ENCODE measurements at regions not wholly inside any gene's neighbourhood (a gene's known extent, or its start where the extent isn't known, plus 50 kb on each side); places are given as distances from the start of the nearest gene placed in this dataset.
"Not testable (repeated sequence)": the region's sequence is repeated elsewhere in the genome, so short reads cannot be mapped to it uniquely, and the experiment has no call there.

DNA sequence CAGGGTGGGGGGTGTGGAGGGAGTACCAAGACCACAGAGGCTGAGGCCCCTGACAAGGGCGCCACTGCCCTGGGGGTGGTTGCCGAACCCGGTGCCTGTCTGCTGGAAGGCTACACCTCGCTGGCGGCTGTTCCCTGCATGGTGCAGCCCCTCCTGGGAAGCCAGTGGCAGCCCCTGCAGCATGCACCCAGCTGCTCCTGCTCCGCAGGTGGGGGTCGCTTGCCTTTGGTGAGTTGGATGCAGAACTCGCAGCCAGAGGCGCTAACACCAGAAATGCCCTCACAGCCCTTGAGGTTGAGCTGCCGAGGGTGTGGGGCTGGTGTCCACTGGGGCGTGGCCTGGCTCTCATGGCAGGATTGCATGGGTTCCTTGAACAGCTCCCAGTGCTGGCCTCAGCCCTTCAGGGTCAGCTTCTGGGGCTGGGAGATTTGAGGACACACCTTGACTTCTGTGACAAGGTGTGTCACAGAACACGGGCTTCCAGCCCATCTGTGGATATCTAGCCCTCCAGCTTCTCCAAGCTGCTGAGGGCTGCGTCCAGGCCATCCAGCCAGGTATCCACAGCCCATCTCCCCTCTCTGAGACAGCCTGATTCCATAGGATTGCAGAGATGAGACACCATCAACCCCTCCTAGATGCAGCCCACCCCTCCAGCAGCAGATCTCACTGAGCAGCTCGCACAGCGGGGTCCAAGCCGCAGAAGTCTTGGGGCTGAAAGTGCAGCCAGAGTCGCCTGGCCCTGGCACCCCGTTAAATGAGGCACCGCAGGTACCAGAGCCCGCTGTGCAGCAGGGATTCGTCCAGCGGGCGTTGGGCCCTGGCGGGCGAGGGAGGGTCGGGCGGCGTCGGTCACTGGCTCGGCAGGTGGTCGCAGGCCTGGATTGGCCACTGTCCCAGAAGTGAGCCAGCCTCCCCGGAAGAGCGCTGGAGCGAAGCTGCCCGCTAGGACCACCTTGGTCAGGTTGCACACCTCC is 586.3 kb downstream of the KCNJ18 start:
- ChIA-PET CTCF (no interaction called here), POLR2A (no interaction called here)
- Histone ChIP-seq H3K27me3 (ENCODE audit: control insufficient read depth, insufficient read depth, low read length) (no peaks in the 10 kb centered on the region), H3K27ac (ENCODE audit: low read depth, low read length) (no peak overlapping the region), H3K4me3 (ENCODE audit: low read depth, low read length) (no peak overlapping the region), H3K9me3 (ENCODE audit: control insufficient read depth, insufficient read depth, low read length) (peaks cover 26% of the 10 kb centered on the region)
- no peak for DNase-seq (ENCODE audit: low read depth, low spot score)
- TF ChIP-seq, protein P1, sequence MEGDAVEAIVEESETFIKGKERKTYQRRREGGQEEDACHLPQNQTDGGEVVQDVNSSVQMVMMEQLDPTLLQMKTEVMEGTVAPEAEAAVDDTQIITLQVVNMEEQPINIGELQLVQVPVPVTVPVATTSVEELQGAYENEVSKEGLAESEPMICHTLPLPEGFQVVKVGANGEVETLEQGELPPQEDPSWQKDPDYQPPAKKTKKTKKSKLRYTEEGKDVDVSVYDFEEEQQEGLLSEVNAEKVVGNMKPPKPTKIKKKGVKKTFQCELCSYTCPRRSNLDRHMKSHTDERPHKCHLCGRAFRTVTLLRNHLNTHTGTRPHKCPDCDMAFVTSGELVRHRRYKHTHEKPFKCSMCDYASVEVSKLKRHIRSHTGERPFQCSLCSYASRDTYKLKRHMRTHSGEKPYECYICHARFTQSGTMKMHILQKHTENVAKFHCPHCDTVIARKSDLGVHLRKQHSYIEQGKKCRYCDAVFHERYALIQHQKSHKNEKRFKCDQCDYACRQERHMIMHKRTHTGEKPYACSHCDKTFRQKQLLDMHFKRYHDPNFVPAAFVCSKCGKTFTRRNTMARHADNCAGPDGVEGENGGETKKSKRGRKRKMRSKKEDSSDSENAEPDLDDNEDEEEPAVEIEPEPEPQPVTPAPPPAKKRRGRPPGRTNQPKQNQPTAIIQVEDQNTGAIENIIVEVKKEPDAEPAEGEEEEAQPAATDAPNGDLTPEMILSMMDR (IDR thresholded peaks at IDR 0.05; ENCODE audit: low read depth, low read length) = no peak

- ChIA-PET POLR2A (no interaction called here), CTCF (interaction anchor here (0.5 kb wide), 1 partner anchor 212 kb away, joined by 3 read pairs; no protein-coding TSS in a partner anchor)
- no peaks in the 10 kb centered on the region for H3K27me3 ChIP-seq (ENCODE audit: control insufficient read depth, insufficient read depth, low read length)
- TF ChIP-seq, protein P1 (IDR thresholded peaks at IDR 0.05; ENCODE audit: low read depth, low read length) = no peak
- no peak for DNase-seq (ENCODE audit: low read depth, low spot score)
- H3K9me3 ChIP-seq (ENCODE audit: control insufficient read depth, insufficient read depth, low read length) = peaks cover 14% of the 10 kb centered on the region
- no peak overlapping the region for H3K4me3 ChIP-seq (ENCODE audit: low read depth, low read length)
- H3K27ac ChIP-seq (ENCODE audit: low read depth, low read length) = no peak overlapping the region
Measured at GRCh38 chr17:22286337-22287041, 594.2 kb downstream of the KCNJ18 start.

- H3K27me3 ChIP-seq (ENCODE audit: control insufficient read depth, insufficient read depth, low read length); H3K4me3 ChIP-seq (ENCODE audit: low read depth, low read length); H3K27ac ChIP-seq (ENCODE audit: low read depth, low read length); CTCF ChIA-PET; POLR2A ChIA-PET; DNase-seq (ENCODE audit: low read depth, low spot score): not testable (repeated sequence)
- peaks cover 73% of the 10 kb centered on the region for H3K9me3 ChIP-seq (ENCODE audit: control insufficient read depth, insufficient read depth, low read length)
Measured at GRCh38 chr17:22298484-22298951, 606.2 kb downstream of the KCNJ18 start.

DNA sequence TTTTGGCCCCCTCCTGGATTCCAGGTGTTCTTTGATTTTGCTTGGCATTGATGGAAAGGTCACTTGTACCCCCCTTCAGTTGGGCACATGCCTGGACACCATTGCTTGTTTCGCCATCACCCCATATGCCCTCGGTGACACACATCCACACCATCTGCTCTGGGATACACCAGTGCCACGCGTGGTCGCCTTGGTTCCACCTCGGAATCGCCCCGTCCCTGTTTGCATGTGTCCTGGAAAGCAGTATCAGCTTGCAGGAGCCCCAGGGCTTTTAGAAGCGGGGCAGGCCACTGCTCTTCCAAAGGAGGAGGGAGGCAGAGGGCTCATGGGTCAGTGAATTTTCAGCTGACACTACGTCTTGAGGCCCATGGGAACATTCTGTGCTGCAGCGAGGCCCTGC is 607.9 kb downstream of the KCNJ18 start:
- Histone ChIP-seq H3K9me3 (ENCODE audit: control insufficient read depth, insufficient read depth, low read length) (peaks cover 78% of the 10 kb centered on the region), H3K27me3 (ENCODE audit: control insufficient read depth, insufficient read depth, low read length) (no peaks in the 10 kb centered on the region), H3K4me3 (ENCODE audit: low read depth, low read length) (no peak overlapping the region), H3K27ac (ENCODE audit: low read depth, low read length) (no peak overlapping the region)
- TF ChIP-seq, protein P1 (IDR thresholded peaks at IDR 0.05; ENCODE audit: low read depth, low read length) = no peak
- CTCF ChIA-PET = no interaction called here
- no peak for DNase-seq (ENCODE audit: low read depth, low spot score)
- POLR2A ChIA-PET = no interaction called here

DNA sequence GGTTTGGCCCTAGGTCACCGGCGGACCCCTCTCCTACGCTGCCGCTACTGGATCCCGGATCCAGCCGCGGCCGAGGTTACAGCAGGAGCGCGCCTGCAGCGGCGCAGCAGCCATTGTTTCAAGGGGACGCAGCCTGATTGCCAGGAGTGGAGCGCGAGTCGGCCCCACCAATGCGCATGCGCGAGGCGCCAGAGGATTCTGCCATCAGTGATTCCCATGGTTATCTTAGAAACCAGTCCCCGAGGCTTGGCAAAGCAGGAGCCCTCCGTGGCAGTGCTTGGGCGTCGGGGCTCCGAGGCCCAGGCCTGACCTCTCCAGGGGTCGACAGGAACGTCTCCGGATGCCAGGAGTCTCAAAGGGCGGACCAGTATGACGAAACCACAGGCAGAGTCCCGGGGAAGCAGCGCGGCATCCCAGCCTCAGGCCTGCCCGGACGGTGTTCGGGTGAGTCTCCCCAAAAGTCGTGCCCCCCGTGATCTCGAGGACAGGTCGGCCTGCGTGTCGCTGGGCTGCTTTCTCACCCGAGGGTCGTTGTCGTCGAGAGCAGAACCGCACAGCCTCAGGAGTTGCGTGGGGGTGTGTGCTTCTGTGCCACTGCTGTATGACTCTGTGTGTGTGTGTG is 608.5 kb downstream of the KCNJ18 start:
- ChIA-PET POLR2A (no interaction called here), CTCF (no interaction called here)
- Histone ChIP-seq H3K4me3 (ENCODE audit: low read depth, low read length) (no peak overlapping the region), H3K9me3 (ENCODE audit: control insufficient read depth, insufficient read depth, low read length) (peaks cover 85% of the 10 kb centered on the region), H3K27ac (ENCODE audit: low read depth, low read length) (no peak overlapping the region), H3K27me3 (ENCODE audit: control insufficient read depth, insufficient read depth, low read length) (no peaks in the 10 kb centered on the region)
- DNase-seq (ENCODE audit: low read depth, low spot score) = no peak
- TF ChIP-seq, protein P1 (IDR thresholded peaks at IDR 0.05; ENCODE audit: low read depth, low read length) = no peak

Measured in AG04450 (cell line).